ENCODE measurements at regions not wholly inside any gene's neighbourhood (a gene's known extent, or its start where the extent isn't known, plus 50 kb on each side); places are given as distances from the start of the nearest gene placed in this dataset.

GRCh38 chr1:98084188-98084587 is 163.4 kb upstream of the DPYD start:
- no peak overlapping the region for H3K27ac Mint-ChIP-seq
- no peak overlapping the region for H3K4me3 Mint-ChIP-seq
- H3K27me3 ChIP-seq (ENCODE audit: control insufficient read depth in 1 of 2, insufficient read depth in 2 of 2, low read length in 2 of 2), result no peaks in the 10 kb centered on the region
- no peaks in the 10 kb centered on the region for H3K27me3 Mint-ChIP-seq
- H3K36me3 Mint-ChIP-seq (ENCODE audit: low read depth), result no peaks in the 10 kb centered on the region
- ATAC-seq (ENCODE audit: poor library complexity) (no peak), DNase-seq (no peak)
- H3K4me1 ChIP-seq (ENCODE audit: insufficient read depth, low read length), result no peaks in the 10 kb centered on the region
- H3K9me3 Mint-ChIP-seq, result no peaks in the 10 kb centered on the region
- H3K36me3 ChIP-seq (ENCODE audit: insufficient read depth, low read length), result no peaks in the 10 kb centered on the region
- intact Hi-C loops (cut with DNase I, micrococcal nuclease), result no loop called here
- ChIA-PET CTCF (no interaction called here), POLR2A (no interaction called here)
- no peak overlapping the region for H3K4me3 ChIP-seq (ENCODE audit: low read length)
- no peak for TF ChIP-seq CTCF (IDR thresholded peaks at IDR 0.05)
- no peak overlapping the region for H3K27ac ChIP-seq (ENCODE audit: low read depth in 1 of 2, low read length in 2 of 2)
- no peaks in the 10 kb centered on the region for H3K4me1 Mint-ChIP-seq (ENCODE audit: low read depth)
- H3K9me3 ChIP-seq (ENCODE audit: control insufficient read depth in 1 of 2, insufficient read depth in 1 of 2, low read length in 2 of 2), result no peaks in the 10 kb centered on the region

GRCh38 chr1:98081944-98082343 is 161.1 kb upstream of the DPYD start:
- ChIA-PET POLR2A (no interaction called here), CTCF (no interaction called here)
- Mint-ChIP-seq H3K27ac (no peak overlapping the region), H3K9me3 (no peaks in the 10 kb centered on the region), H3K27me3 (no peaks in the 10 kb centered on the region), H3K4me1 (ENCODE audit: low read depth) (no peaks in the 10 kb centered on the region), H3K36me3 (ENCODE audit: low read depth) (no peaks in the 10 kb centered on the region), H3K4me3 (no peak overlapping the region)
- Histone ChIP-seq H3K27me3 (ENCODE audit: control insufficient read depth in 1 of 2, insufficient read depth in 2 of 2, low read length in 2 of 2) (no peaks in the 10 kb centered on the region), H3K4me1 (ENCODE audit: insufficient read depth, low read length) (no peaks in the 10 kb centered on the region), H3K36me3 (ENCODE audit: insufficient read depth, low read length) (no peaks in the 10 kb centered on the region), H3K27ac (ENCODE audit: low read depth in 1 of 2, low read length in 2 of 2) (no peak overlapping the region), H3K4me3 (ENCODE audit: low read length) (no peak overlapping the region), H3K9me3 (ENCODE audit: control insufficient read depth in 1 of 2, insufficient read depth in 1 of 2, low read length in 2 of 2) (no peaks in the 10 kb centered on the region)
- intact Hi-C loops (cut with DNase I, micrococcal nuclease), result no loop called here
- ATAC-seq (ENCODE audit: poor library complexity) (no peak), DNase-seq (no peak)
- TF ChIP-seq CTCF (IDR thresholded peaks at IDR 0.05), result no peak

- no peaks in the 10 kb centered on the region for H3K4me1 Mint-ChIP-seq (ENCODE audit: low read depth)
- H3K36me3 ChIP-seq (ENCODE audit: insufficient read depth, low read length), result no peaks in the 10 kb centered on the region
- H3K9me3 ChIP-seq (ENCODE audit: control insufficient read depth in 1 of 2, insufficient read depth in 1 of 2, low read length in 2 of 2), result no peaks in the 10 kb centered on the region
- DNase-seq, result no peak
- no peaks in the 10 kb centered on the region for H3K27me3 Mint-ChIP-seq
- TF ChIP-seq CTCF (IDR thresholded peaks at IDR 0.05), result no peak
- H3K27ac Mint-ChIP-seq, result no peak overlapping the region
- no peak for ATAC-seq (ENCODE audit: poor library complexity)
- POLR2A ChIA-PET, result no interaction called here
- H3K4me1 ChIP-seq (ENCODE audit: insufficient read depth, low read length), result no peaks in the 10 kb centered on the region
- H3K27ac ChIP-seq (ENCODE audit: low read depth in 1 of 2, low read length in 2 of 2), result no peak overlapping the region
- no peaks in the 10 kb centered on the region for H3K27me3 ChIP-seq (ENCODE audit: control insufficient read depth in 1 of 2, insufficient read depth in 2 of 2, low read length in 2 of 2)
- intact Hi-C loops (cut with DNase I, micrococcal nuclease), result no loop called here
- H3K4me3 Mint-ChIP-seq, result no peak overlapping the region
- H3K36me3 Mint-ChIP-seq (ENCODE audit: low read depth), result no peaks in the 10 kb centered on the region
- H3K9me3 Mint-ChIP-seq, result no peaks in the 10 kb centered on the region
- CTCF ChIA-PET, result interaction anchor here (0.9 kb wide), 1 partner anchor 11 kb away, joined by 3 read pairs; no protein-coding TSS in a partner anchor
- no peak overlapping the region for H3K4me3 ChIP-seq (ENCODE audit: low read length)
Measured at GRCh38 chr1:98078596-98078995, 157.8 kb upstream of the DPYD start.

Data from CD4-positive, alpha-beta T cell (primary cell).